Activated CD8-positive, alpha-beta memory T cell treated with anti-CD3 and anti-CD28 coated beads for 4 hours (primary cell): ENCODE measurements at regions not wholly inside any gene's neighbourhood (a gene's known extent, or its start where the extent isn't known, plus 50 kb on each side); places are given as distances from the start of the nearest gene placed in this dataset.
A peak's percentile ranks its signal among the peaks of the same experiment; 100 is the strongest.
"Not testable (repeated sequence)": the region's sequence is repeated elsewhere in the genome, so short reads cannot be mapped to it uniquely, and the experiment has no call there.

Experiments
- DNase-seq, 2 donors: peaks; one replicate each; pipeline ENCODE4 v3.0.0-alpha.2; 2020; ENCODE audit warnings: low read depth in 2 of 2

- DNase-seq = no peak
Observed at GRCh38 chr3:8001307-8001706, 500.3 kb upstream of the LMCD1 start.

DNA sequence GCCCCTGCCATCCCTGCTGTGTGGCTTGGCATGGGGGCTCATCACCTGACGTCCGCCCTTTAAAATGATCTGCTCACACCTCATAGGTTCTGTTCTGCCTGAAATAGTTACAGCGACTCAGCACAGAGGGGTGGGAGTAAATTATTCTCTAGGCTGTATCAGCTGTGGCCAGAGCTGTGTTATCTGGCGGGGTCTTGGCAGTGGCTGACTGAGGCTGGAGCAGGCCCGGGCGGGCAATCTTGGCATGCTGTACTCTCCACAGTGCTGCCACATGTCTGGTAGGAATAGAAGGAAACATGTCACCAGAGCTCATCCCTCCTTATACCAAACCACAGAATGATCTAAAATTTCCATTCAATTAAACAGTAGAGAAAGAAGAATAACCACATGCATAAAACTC lies 499.9 kb upstream of the LMCD1 start:
- no peak for DNase-seq

DNA sequence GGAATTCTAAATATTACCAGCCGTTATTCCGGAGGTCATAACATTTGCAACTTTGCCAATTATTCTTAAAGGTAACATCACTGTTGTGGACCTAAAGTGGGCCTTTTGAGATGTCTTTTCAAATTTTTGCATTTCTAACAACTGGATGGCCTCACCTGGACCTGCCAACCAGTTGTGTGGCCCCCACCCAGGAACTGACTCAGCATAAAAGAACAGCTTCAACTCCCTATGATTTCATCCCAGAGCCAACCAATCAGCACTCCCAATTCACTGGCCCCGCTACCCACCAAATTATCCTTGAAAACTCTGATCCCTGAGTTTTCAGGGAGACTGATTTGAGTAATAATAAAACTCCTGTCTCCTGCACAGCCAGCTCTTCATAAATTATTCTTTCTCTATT lies 489.7 kb upstream of the LMCD1 start:
- DNase-seq = no peak

DNA sequence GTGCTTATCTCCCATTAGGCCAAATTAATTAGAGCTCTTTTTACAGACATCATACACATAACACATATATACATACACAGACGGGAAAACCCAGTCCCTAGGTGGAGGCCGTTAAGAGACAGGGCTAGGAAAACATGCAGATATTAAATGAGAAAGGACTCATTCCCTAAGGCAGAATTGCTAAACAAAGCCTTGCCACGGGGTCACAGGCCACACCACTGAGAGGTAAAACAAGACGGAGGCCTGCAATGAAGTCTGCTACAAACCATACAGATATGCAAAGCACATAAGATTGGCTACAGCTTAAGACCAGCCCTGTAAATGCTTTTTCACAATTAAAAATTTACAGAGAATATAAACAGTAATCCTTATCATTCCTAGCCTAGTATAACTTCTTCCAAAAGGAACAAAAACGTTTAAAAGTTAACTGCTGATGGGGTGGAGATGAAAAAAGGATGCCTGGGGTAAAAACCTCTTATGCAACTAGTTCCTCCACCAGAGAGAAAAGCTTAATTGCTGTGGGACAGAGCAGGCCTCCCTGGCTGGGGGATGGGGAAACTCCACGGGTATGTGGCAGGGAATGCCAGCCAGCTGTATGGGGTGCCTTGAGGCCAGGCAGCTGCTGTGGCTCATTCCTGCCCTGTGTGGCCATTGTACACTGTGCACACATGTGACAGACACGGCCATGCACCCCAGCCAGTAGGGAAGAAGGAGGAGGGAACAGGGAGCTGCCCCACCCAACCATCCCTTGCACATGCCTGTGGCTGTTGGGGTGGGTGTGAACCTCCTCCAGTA lies 481.4 kb upstream of the LMCD1 start:
- DNase-seq = no peak

GRCh38 chr3:8027954-8028353 lies 473.7 kb upstream of the LMCD1 start:
- no peak for DNase-seq

DNA sequence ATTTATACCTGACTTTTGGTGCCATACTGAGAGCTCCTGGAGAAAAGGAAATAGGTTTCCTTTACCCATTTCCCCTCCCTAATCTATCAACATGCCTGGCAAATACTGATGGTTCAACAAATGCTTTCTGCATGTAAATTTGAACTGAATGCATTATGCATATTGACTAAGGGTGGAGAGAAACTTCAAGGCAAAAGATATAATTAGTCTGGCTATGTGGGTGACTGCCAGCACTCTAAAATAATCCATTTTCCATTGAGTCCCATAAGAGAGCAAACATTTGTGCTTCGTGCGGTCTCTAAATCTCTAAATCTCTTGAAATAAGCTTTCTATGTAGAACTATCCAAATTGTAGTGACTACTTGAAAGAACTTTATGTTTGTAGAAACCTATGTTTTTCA lies 451.3 kb upstream of the LMCD1 start:
- DNase-seq = no peak

GRCh38 chr3:8052659-8053058 lies 449.0 kb upstream of the LMCD1 start:
- DNase-seq = no peak

GRCh38 chr3:8068135-8068534 lies 433.5 kb upstream of the LMCD1 start:
- DNase-seq = not testable (repeated sequence)

DNA sequence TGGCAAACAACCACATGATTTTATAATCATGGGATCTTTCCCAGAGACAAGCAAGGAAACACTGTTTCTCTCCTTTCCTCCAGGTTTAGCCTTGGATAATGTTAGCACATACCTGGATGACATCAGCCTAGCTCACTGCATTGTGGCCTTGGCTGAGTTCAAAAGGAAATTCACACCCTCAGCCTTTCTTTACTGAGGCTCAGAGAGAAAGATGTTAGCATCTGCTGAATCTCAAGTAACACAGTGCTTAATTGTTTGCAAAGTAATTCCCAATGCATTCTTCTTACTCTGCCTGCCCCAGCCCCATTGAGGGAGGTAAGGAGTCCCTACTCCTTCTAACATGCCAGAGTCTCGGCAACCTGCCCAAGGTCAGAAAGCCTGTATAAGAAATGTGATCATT lies 432.2 kb upstream of the LMCD1 start:
- no peak for DNase-seq

DNA sequence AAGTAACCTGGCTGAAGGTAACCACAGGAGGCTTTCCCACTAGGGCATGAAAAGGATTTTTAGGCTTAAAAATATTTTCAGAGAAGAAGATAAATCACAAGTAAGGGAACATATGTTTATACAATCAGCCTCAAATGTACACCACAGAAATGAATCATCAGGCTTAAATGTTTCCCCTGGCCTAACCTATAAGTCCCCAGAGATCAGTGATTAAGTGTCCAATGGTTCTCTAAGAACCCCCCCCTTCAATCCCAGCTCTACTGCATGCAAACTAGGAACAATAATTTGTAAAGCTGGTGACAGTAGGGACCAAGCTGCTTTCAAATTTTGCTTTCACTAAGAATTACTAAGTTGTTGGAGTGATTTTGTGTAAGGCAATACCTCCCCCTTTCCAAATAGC lies 431.6 kb upstream of the LMCD1 start:
- no peak for DNase-seq

DNA sequence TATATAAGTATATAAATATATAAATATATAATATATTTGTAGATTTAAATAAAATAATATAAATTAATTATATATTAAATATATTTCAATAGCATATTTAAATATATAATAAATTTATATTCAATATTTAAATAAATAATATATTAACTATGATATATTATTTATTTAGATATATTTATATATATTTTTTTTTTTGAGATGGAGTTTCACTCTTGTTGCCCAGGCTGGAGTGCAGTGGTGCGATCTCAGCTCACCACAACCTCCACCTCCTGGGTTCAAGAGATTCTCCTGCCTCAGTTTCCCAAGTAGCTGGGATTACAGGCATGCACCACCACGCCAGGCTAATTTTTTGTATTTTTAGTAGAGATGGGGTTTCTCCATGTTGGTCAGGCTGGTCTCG lies 426.9 kb upstream of the LMCD1 start:
- DNase-seq = not testable (repeated sequence)

DNA sequence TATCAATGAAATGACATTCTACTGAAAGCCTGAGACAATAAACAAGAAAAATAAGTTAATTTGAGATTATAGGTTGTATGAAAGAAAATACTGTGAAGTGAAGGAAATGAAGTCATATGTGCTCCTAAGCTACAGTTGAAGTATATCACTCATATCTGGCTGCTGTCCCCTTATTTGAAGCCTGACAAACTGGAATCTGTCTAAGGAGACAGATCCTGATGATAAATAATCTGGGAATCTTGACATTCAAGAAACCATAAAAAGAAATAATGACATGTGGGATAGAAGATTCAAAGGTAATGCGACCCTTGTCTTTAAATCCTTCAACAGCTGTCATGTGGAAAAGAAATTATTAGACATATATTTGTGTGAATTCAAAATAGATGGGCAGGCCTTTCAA lies 424.5 kb upstream of the LMCD1 start:
- DNase-seq = no peak

GRCh38 chr3:8080464-8080863 lies 421.2 kb upstream of the LMCD1 start:
- DNase-seq = no peak

DNA sequence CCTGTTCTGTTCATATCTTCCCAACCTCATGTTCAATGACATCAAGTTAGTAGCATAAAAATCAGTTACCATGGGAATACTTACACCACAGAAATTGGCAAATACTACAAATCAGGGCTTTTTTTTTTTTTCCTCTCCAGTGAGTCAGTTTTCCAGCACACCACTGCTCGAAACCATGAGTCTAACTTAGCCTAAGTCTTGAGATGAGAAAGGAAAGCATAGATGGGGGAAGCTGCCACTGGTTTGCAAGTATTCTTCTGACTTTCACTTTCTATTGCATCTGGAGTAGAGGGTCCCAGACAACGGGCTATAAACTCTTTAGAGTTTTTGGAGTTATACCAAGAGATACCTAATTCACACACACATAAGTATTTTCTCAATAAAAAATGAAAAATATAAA lies 416.1 kb upstream of the LMCD1 start:
- DNase-seq = no peak

DNA sequence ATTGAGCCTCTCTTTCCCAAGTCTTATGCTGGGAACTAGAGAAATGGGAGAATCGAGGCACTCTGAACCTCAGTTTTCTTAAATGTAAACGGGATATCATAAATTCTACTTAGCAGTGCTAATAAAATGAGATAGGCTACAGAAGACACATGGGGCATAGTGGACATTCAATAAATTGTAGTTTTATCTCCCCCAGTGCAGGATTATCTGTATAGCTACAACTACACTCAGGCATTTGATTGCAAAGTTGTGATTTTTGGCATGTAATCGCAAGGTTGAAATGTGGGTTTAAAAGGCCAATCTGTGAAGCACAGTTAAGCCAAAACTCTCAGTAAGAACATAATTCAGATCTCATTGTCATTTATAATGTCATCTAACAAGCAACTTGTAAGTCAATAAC lies 413.7 kb upstream of the LMCD1 start:
- DNase-seq = no peak

DNA sequence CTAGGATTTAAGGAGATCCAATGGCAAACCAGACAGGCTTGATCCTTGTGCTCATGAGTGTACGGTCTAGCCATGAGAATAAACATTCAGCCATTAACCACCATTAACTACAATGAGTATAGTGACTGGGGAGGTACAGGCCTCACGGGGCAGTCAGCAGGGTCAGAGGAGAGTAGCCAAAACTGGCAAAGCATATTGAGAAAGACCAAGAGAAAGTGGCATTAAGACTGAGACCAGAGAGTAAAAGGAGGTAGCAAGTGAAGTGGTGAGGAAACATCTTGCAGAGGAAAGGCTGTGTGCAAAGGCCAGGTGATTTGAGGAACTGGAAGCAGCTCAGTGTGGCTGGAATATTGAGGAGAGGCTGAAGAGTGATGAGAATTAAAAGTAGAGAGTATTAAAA lies 407.2 kb upstream of the LMCD1 start:
- DNase-seq = no peak

DNA sequence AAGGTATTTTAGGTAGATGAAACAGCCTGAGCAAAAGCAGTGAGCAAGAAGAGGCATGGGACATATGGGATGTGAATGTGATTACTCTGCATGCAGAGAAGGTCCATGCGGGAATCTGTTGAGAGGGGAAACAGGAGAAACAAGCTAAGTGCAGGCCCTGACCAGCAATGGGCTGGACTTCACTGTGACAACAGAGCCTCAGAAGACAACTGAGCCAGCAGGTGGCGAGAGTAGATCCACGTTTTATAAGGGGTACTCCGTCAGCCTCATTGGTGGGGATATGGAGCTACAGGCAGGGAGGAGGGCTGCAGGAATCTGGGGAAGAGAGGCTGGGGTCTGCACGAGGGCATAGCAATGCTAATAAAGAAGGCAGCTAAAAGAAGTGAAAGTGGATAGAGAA lies 405.9 kb upstream of the LMCD1 start:
- DNase-seq = no peak

- no peak for DNase-seq
Observed at GRCh38 chr3:8097690-8098089, 403.9 kb upstream of the LMCD1 start.

- DNase-seq = no peak
Observed at GRCh38 chr3:8103954-8104353, 397.7 kb upstream of the LMCD1 start.

DNA sequence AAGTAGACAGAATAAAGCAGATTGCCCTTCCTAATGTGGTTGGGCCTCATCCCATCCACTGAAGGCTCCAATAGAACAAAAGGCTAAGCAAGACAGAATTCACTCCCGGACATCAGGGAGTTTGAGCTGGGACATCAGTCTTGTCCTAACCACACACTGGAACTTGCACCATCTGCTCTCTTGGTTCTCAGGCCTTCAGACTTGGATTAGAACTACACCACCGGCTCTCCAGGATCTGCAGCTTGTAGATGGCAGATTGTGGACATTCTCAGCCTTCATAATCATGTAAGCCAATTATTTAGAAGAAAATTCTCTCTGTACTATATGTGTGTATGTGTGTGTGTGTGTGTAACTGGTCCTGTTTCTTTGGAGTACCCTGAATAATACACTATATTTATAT lies 394.7 kb upstream of the LMCD1 start:
- no peak for DNase-seq

DNA sequence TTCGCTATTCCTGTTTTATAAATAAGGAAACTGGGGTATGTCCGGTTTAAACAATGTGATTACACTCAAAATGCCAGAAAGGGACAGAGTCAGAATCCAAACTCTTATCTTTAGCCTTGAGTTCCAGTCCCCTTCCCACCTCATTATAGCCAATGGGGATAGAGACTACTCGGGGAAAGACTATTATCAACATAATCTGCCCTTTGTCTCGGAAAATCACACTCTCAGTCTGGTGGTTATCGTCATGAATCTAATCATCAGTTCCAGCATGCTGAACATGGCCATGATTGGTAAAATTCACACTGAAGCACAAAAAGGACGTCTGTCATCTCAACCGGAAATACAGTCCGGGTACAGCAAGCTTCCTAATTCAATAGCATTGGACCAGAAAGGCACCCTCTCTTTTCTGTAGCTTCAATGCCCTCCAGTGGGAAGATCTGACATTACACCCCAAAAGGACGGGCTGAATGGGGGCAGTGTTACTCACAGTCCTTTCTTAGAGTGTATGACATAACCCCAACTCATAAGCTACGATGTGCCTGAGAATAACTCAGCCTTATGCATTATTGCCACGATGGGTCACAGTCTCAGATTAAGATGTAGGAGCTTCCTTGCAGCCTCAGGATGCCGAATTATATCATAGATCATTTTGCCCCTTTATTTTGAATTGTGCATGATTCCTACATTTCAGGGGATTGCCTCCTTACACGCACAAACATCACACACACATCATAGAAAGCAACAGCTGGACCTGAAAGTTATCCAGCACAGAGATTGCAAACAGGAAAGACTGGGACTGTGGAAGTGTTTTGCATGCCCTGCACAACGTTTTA lies 390.4 kb upstream of the LMCD1 start:
- peak; percentile 12 to 43 for DNase-seq

- no peak for DNase-seq
Observed at GRCh38 chr3:8112587-8112986, 389.0 kb upstream of the LMCD1 start.

- DNase-seq = no peak
Observed at GRCh38 chr3:8113626-8114025, 388.0 kb upstream of the LMCD1 start.
